CD14-positive monocyte (primary cell): ENCODE measurements at regions not wholly inside any gene's neighbourhood (a gene's known extent, or its start where the extent isn't known, plus 50 kb on each side); places are given as distances from the start of the nearest gene placed in this dataset.

ENCODE experiments used
- DNase-seq, 3 donors: peaks; one replicate each; pipeline ENCODE4 v3.0.0-alpha.2; 2011 to 2022
- H2AFZ ChIP-seq: 2 replicates; pipeline ENCODE4 v1.6.0; 2012; ENCODE audit warnings: mild to moderate bottlenecking, low read depth, low read length, inconsistent platforms; ENCODE audit not compliant: insufficient read depth, poor library complexity, severe bottlenecking
- H3K27ac ChIP-seq, 2 donors: 1 replicate in 1 of 2; 2 replicates in 1 of 2; pipeline ENCODE4 v1.5.1; 2012 to 2013; ENCODE audit warnings: low read length in 2 of 2, control low read depth in 1 of 2, inconsistent platforms in 1 of 2, low read depth in 1 of 2, mild to moderate bottlenecking in 1 of 2
- H3K27me3 ChIP-seq, 2 donors: one replicate each; pipeline versions ENCODE4 v1.6.0 to v1.6.1; 2011 to 2013; ENCODE audit warnings: low read length in 2 of 2; ENCODE audit not compliant: control insufficient read depth in 2 of 2, insufficient read depth in 2 of 2
- H3K36me3 ChIP-seq, 2 donors: replicated peaks in 1 of 2; 1 replicate in 1 of 2; 2 replicates in 1 of 2; pipeline versions ENCODE4 v1.5.1 to v1.6.1; 2012 to 2013; ENCODE audit warnings: low read length in 2 of 2, control low read depth in 1 of 2, inconsistent platforms in 1 of 2, mild to moderate bottlenecking in 1 of 2; ENCODE audit not compliant: insufficient read depth in 2 of 2, control insufficient read depth in 1 of 2
- H3K4me1 ChIP-seq, 2 donors: 1 replicate in 1 of 2; 2 replicates in 1 of 2; pipeline versions ENCODE4 v1.5.1 to v1.6.1; 2012 to 2013; ENCODE audit warnings: low read length in 2 of 2, control low read depth in 1 of 2, inconsistent platforms in 1 of 2, mild to moderate bottlenecking in 1 of 2, moderate library complexity in 1 of 2; ENCODE audit not compliant: insufficient read depth in 2 of 2, control insufficient read depth in 1 of 2
- H3K4me2 ChIP-seq: replicated peaks from 2 replicates; pipeline ENCODE3; 2012; ENCODE audit warnings: low read length, moderate library complexity, mild to moderate bottlenecking; ENCODE audit not compliant: poor library complexity, severe bottlenecking; ENCODE audit errors: extremely low read depth
- H3K4me3 ChIP-seq, 3 experiments: fragments of 200-600 bp in 1 of 3; sonication (generic) in 1 of 3; replicated peaks in 1 of 3; 1 replicate in 2 of 3; 2 replicates in 1 of 3; pipeline ENCODE4 v1.5.1; 2011 to 2013; ENCODE audit warnings: low read length in 3 of 3, mild to moderate bottlenecking in 3 of 3, control low read depth in 2 of 3, low read depth in 2 of 3, inconsistent platforms in 1 of 3, moderate library complexity in 1 of 3
- H3K79me2 ChIP-seq: 2 replicates; pipeline ENCODE4 v1.6.0; 2012; ENCODE audit warnings: mild to moderate bottlenecking, control low read depth, inconsistent platforms, low read length, moderate library complexity; ENCODE audit not compliant: insufficient read depth
- H3K9ac ChIP-seq: 2 replicates; pipeline ENCODE4 v1.6.0; 2017; ENCODE audit warnings: low read length, mild to moderate bottlenecking; ENCODE audit not compliant: insufficient read depth, poor library complexity, severe bottlenecking
- H3K9me3 ChIP-seq, 2 donors: replicated peaks in 1 of 2; 1 replicate in 1 of 2; 2 replicates in 1 of 2; pipeline versions ENCODE4 v1.5.1 to v1.6.1; 2012 to 2013; ENCODE audit warnings: low read length in 2 of 2, control low read depth in 1 of 2; ENCODE audit not compliant: control insufficient read depth in 1 of 2, insufficient read depth in 1 of 2
- H4K20me1 ChIP-seq: 2 replicates; pipeline ENCODE4 v1.6.0; 2012; ENCODE audit warnings: mild to moderate bottlenecking, low read length, control low read depth, moderate library complexity; ENCODE audit not compliant: insufficient read depth
- H3K27ac Mint-ChIP-seq, 7 donors: one replicate each; pipeline ENCODE4 v1.8.0; 2020; ENCODE audit warnings: mild to moderate bottlenecking in 7 of 7, mixed read lengths in 7 of 7, moderate library complexity in 6 of 7, inconsistent platforms in 2 of 7
- H3K27me3 Mint-ChIP-seq, 3 donors: one replicate each; pipeline ENCODE4 v1.8.0; 2021 to 2022; ENCODE audit warnings: low read depth in 3 of 3, mild to moderate bottlenecking in 3 of 3, mixed read lengths in 3 of 3, moderate library complexity in 3 of 3, inconsistent platforms in 1 of 3
- H3K36me3 Mint-ChIP-seq, 2 donors: one replicate each; pipeline ENCODE4 v1.8.0; 2020; ENCODE audit warnings: mixed read lengths in 2 of 2, inconsistent platforms in 1 of 2, mild to moderate bottlenecking in 1 of 2
- H3K4me1 Mint-ChIP-seq: one replicate; pipeline ENCODE4 v1.8.0; 2020; ENCODE audit warnings: mild to moderate bottlenecking, mixed read lengths
- H3K4me3 Mint-ChIP-seq, 2 donors: one replicate each; pipeline ENCODE4 v1.8.0; 2020; ENCODE audit warnings: mild to moderate bottlenecking in 2 of 2, mixed read lengths in 2 of 2, moderate library complexity in 1 of 2
- H3K9me3 Mint-ChIP-seq, 7 donors: one replicate each; pipeline ENCODE4 v1.8.0; 2020 to 2022; ENCODE audit warnings: mixed read lengths in 7 of 7, mild to moderate bottlenecking in 6 of 7, moderate library complexity in 6 of 7, inconsistent platforms in 2 of 7
- CTCF ChIP-seq: fragments of 200-600 bp; IDR thresholded peaks from one replicate; pipeline ENCODE4 v1.8.0; 2022; ENCODE audit warnings: antibody characterized with exemption, mild to moderate bottlenecking
- WGBS: methylation state at CpG from one replicate; pipeline ENCODE4 v1.1.5; 2013; ENCODE audit warnings: missing lambda C conversion rate; ENCODE audit not compliant: insufficient coverage; 5-methylcytosine and 5-hydroxymethylcytosine counted together
- intact Hi-C, 2 donors: fragments of 100-400 bp; cut with micrococcal nuclease; formaldehyde crosslinking; loops; one replicate each; pipeline versions ENCODE4 v1.15.0 to v1.15.1; 2023

- intact Hi-C loops: no loop called here
- no peaks in the 10 kb centered on the region for H4K20me1 ChIP-seq
- 80% methylated on average over 1 of the region's 2 CpGs for WGBS
- peaks cover 30% of the 10 kb centered on the region in 2 donors for H3K9me3 ChIP-seq
- no peak for TF ChIP-seq CTCF
- H3K9me3 Mint-ChIP-seq: peaks cover 8 to 21% (median 17%) of the 10 kb centered on the region in 7 donors
- H3K27ac Mint-ChIP-seq: no peak overlapping the region
- H3K27me3 Mint-ChIP-seq: peaks cover 0 to 2% (median 2%) of the 10 kb centered on the region in 3 donors
- no peaks in the 10 kb centered on the region for H3K4me1 Mint-ChIP-seq
- H3K4me3 Mint-ChIP-seq: no peak overlapping the region
- no peak for DNase-seq
- H3K9ac ChIP-seq: no peak overlapping the region
- no peaks in the 10 kb centered on the region for H3K36me3 Mint-ChIP-seq
- H3K27me3 ChIP-seq: no peaks in the 10 kb centered on the region
- no peaks in the 10 kb centered on the region for H3K36me3 ChIP-seq
- no peaks in the 10 kb centered on the region for H3K4me1 ChIP-seq
- H3K27ac ChIP-seq: no peak overlapping the region
- no peaks in the 10 kb centered on the region for H3K79me2 ChIP-seq
- H3K4me2 ChIP-seq: no peak overlapping the region
- H3K4me3 ChIP-seq: no peak overlapping the region
- no peak overlapping the region for H2AFZ ChIP-seq
Observed at GRCh38 chr4:104352211-104352610, 142.5 kb downstream of the CXXC4 start.

- no peaks in the 10 kb centered on the region for H3K4me1 ChIP-seq
- no peaks in the 10 kb centered on the region for H3K36me3 Mint-ChIP-seq
- no peaks in the 10 kb centered on the region for H3K79me2 ChIP-seq
- no peak for TF ChIP-seq CTCF
- no peak overlapping the region for H3K27ac Mint-ChIP-seq
- no peaks in the 10 kb centered on the region for H3K27me3 ChIP-seq
- H3K27ac ChIP-seq: no peak overlapping the region
- H3K9ac ChIP-seq: no peak overlapping the region
- H3K4me2 ChIP-seq: no peak overlapping the region
- peaks cover 9 to 24% (median 17%) of the 10 kb centered on the region in 7 donors for H3K9me3 Mint-ChIP-seq
- peaks cover 0 to 2% (median 2%) of the 10 kb centered on the region in 3 donors for H3K27me3 Mint-ChIP-seq
- H3K4me1 Mint-ChIP-seq: no peaks in the 10 kb centered on the region
- WGBS: 94% methylated on average over 2 of the region's 3 CpGs
- intact Hi-C loops: no loop called here
- no peak overlapping the region for H3K4me3 Mint-ChIP-seq
- no peak overlapping the region for H2AFZ ChIP-seq
- H4K20me1 ChIP-seq: no peaks in the 10 kb centered on the region
- no peak overlapping the region for H3K4me3 ChIP-seq
- no peaks in the 10 kb centered on the region for H3K36me3 ChIP-seq
- no peak for DNase-seq
- H3K9me3 ChIP-seq: peaks cover 33 to 34% of the 10 kb centered on the region in 2 donors
Observed at GRCh38 chr4:104351706-104352105, 143.0 kb downstream of the CXXC4 start.
